HG03064 (cell line): ENCODE measurements at regions not wholly inside any gene's neighbourhood (a gene's known extent, or its start where the extent isn't known, plus 50 kb on each side); places are given as distances from the start of the nearest gene placed in this dataset.

ENCODE experiments used
- ATAC-seq: cut with Tn5 transposase; IDR thresholded peaks from one replicate; pipeline ENCODE4 v1.9.1; 2021; ENCODE audit warnings: low read depth; ENCODE audit not compliant: unreplicated experiment

GRCh38 chr6:113489952-113490746, 367.0 kb upstream of the MARCKS start:
- no peak for ATAC-seq

DNA sequence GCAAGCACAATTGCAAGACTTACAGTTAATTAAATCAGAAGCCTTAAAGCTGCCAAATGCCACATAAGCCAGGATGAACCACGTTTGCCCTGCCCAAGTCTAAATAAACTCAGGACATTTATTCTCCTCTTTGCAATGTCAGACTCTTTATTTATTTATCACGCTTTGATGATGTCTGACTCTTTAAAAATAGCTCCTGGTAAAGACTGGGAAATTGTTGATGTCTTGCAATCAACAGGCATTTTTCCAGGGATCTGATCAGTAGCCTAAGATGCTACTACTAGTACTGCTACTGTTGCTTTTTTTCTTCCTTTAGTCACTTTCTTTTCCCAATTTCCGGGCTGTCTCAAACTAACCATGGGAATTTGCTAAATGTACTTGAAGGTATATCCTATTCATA, 365.8 kb upstream of the MARCKS start:
- ATAC-seq: no peak

DNA sequence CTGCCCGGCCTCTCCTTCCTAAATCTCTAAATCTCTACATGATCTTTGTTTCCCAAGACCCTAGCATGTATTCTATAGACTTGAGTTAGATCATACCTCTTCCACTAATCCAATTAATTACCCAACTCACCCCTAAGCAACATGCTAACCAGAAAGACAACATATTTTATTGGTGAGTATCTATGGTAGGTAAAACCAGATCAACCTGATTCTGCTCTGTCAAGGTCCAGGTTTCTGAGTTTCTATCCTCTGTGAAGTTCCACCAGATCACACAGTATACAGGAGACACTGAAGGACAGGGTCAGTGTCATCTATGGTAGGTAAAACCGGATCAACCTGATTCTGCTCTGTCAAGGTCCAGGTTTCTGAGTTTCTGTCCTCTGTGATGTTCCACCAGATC, 363.2 kb upstream of the MARCKS start:
- ATAC-seq: no peak

DNA sequence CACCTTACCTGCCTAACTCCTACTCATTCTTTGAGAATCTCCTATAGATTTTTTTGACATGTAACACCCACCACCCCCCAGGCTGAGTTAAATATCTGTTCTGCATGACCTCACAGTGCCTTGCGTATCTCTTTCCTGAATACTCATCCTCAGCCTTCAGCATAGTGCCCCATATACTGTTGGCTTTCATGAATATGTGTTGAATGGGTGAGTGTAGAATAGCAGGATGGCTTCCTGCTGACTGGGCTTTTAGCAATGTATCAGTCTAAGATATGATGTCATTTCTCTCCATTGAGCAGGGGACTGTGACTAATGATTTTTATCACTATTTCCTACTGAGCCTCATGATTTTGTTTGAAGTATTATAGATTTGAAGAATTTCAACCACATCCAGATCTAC, 361.6 kb upstream of the MARCKS start:
- ATAC-seq: no peak

DNA sequence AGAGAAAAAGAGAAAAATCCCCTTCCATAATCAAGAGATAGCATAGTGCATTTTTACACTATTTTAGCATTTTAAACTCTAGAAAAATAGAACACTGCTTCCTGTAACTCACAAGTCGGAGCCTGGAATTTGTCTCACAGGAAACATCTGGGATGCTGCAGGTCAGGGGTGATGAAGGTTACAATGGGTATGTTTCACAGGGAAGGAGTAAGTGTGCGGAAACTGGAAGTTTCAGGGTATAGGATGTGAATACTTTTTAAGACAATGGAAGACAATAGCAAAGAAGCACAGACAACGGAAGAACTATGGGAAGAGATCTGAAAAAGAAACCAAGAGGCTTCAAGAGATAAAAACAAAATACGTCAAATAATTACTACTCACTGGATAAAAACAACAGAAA, 361.0 kb upstream of the MARCKS start:
- no peak for ATAC-seq

DNA sequence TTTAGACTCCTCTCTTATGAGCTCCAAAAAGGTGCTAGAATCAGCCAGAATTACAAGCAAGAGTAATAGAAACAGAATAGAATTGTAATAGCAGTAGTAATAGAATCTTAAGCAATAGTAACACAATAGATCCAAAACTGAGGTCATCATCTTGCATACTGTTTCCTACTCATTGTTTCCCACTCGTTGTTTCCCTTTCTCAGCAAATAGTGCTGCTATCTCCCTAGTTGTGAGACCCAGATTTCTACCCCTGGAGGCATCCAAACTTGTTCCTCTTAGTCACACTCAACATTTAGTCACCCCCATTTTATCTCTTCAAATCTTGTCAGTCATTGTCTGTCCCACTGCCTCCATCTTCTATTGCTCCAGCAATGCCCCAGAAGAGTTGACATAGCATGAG, 356.9 kb upstream of the MARCKS start:
- ATAC-seq: no peak

DNA sequence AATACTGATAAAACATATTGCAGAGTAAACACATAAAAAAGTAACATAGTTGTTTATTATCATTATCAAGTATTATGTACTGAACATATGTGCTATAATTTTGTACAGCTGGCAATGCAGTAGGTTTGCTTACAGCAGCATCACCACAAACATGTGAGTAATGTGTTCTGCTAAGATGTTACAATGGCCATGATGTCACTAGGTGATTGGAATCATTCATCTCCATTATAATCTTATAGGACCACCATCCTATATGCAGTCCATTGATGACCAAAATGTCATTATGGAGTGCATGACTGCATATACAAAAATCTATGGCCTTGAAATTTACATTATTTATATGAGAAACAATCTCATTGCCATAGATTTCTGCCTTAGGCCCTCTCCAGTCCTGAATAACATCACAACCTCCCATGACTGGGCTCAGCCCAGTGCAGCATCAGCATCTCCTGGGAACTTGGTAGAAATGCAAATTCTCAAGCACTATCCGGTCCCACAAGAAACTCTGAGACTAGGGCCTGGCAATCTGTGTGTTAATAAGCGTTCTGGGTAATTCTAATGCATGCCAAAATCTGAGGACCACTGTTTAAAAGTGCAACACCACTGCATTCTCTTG, 352.0 kb upstream of the MARCKS start:
- ATAC-seq: no peak

DNA sequence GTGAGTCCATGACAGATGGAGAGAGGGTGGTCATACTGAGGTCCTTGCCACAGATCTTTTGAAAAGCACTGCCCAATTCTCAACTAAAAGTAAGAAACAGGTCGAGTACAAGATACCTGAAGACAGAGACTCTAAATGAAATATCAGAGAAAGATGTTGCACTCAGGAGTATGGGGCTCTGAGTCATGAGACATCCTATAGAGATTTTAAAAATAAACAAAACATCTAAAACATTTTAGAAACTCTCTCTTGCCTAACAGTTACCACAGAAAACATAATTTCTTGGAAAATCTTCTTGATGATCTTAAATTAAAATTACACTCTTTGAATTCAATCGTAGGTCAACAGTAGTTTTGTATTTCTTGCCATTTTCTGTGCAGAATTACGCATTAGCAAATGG, 348.9 kb upstream of the MARCKS start:
- no peak for ATAC-seq

DNA sequence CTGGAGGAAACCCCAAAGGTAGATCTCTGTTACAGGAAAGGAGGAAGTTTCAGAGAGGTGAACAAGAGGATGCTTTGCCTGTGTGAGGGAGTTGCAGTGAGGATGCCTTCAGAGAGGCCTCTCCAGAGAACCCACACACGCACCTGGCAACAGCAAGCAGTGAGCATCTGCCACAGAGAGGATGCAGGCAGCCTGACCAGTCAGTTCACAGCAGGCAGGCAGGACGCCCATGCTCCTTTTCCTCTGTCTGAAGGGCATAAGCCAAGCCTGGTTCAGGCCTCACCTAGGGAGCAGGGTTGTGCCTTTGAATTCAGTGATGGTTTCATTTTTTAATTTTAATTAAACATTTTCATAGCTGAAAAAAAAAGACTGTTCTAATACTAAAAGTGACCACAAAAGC, 346.0 kb upstream of the MARCKS start:
- ATAC-seq: no peak

- ATAC-seq: no peak
Observed at GRCh38 chr6:113512576-113512975, 344.6 kb upstream of the MARCKS start.

DNA sequence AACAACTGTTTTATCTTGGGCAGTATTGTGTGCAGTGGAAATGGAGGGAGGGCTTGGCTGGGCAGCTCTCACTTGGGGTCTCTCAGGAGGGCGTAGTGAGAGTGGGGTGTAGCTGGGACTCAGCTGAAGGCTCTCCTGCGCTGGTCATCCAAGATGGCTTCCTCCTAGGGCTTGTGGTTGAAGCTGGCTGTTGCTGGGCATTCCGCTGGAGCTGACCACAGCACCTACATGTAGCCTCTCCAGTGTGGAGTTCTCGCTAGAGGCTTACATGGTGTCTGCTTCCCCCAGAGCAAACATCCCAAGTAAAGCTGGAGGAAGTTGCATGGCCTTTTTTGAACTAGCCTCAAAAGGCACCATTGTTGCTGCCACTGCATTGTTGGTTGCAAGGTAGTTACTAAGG, 344.1 kb upstream of the MARCKS start:
- ATAC-seq: no peak

- no peak for ATAC-seq
Observed at GRCh38 chr6:113522376-113522775, 334.8 kb upstream of the MARCKS start.

- ATAC-seq: no peak
Observed at GRCh38 chr6:113524826-113525225, 332.3 kb upstream of the MARCKS start.

DNA sequence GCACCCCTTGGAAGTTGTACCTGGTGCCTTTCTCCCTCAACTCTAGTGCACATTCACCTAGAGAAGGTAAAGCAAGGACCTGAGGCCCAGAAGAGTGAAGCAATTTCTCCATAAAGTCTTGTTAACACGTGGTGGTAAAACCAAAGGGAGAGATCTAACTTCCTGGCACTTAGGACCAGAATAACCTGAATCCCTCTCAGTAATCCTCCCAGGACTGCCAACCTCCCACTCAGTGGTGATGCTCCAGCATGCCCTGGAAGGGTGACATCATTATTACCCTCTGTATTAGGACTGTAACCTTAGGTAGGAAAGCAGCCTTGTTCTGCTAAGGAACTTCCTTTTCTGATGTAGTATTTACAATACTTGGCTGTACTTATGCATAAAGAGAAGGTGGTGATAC, 330.6 kb upstream of the MARCKS start:
- no peak for ATAC-seq

DNA sequence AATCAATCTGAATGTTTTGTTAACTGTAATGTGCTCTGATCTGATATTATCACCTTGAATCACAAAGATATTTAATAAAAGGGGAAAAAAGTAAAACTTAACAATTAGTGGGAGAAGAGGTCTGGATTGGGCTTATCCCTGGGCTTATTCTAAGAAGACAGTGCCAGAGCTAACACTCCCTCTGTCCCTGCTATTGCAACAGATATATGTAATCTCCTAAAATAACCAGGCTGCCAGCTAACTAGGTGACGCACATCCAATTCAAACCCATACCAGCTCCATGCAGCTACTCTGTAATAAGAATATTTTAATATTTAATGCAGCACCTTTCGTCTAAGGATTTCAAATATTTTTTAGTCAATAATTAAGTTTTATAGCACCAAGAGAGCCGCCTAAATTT, 330.1 kb upstream of the MARCKS start:
- no peak for ATAC-seq

DNA sequence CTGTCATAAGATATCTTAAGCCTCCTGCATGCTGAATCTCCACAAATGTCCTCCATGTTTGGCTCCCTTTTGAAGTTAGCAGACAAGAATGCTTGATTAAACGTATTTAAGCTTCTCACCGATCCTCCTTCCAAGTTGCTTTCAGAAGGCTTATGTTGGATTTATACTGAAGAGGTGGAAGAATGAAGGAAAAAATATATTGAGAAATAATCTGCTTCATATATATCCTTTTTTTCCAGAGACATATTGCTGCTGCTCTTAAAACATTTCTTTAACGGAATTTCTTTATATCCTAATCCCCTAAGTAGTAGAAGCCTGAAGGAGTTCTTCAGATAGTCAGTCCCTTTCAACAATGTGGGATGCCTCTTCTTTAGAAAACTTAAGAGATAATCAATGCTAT, 329.0 kb upstream of the MARCKS start:
- no peak for ATAC-seq

- no peak for ATAC-seq
Observed at GRCh38 chr6:113529196-113529595, 327.9 kb upstream of the MARCKS start.

GRCh38 chr6:113529879-113530278, 327.3 kb upstream of the MARCKS start:
- no peak for ATAC-seq

GRCh38 chr6:113530769-113531168, 326.4 kb upstream of the MARCKS start:
- no peak for ATAC-seq

GRCh38 chr6:113539202-113539601, 317.9 kb upstream of the MARCKS start:
- ATAC-seq: no peak

GRCh38 chr6:113539623-113540022, 317.5 kb upstream of the MARCKS start:
- no peak for ATAC-seq

- no peak for ATAC-seq
Observed at GRCh38 chr6:113540466-113540865, 316.7 kb upstream of the MARCKS start.
